Colonic mucosa (tissue), 4 donors: ENCODE measurements at regions not wholly inside any gene's neighbourhood (a gene's known extent, or its start where the extent isn't known, plus 50 kb on each side); places are given as distances from the start of the nearest gene placed in this dataset.

Source experiments
- DNase-seq: peaks from one replicate; pipeline ENCODE4 v3.0.0-alpha.2; 2020
- H3K27ac ChIP-seq: fragments of 200-600 bp; one replicate; pipeline ENCODE4 v1.8.0; 2021
- H3K27me3 ChIP-seq: fragments of 200-600 bp; one replicate; pipeline ENCODE4 v1.8.0; 2021
- H3K36me3 ChIP-seq: fragments of 200-600 bp; one replicate; pipeline ENCODE4 v1.8.0; 2021
- H3K4me1 ChIP-seq: fragments of 200-600 bp; one replicate; pipeline ENCODE4 v1.8.0; 2021; ENCODE audit warnings: mild to moderate bottlenecking
- H3K4me3 ChIP-seq: fragments of 200-600 bp; one replicate; pipeline ENCODE4 v1.8.0; 2021
- H3K9ac ChIP-seq, 2 donors: one replicate each; pipeline ENCODE4 v1.7.0; 2013; ENCODE audit warnings: control low read depth in 2 of 2, low read depth in 2 of 2, low read length in 2 of 2
- H3K9me3 ChIP-seq: fragments of 200-600 bp; one replicate; pipeline ENCODE4 v1.8.0; 2021
- intact Hi-C: fragments of 100-400 bp; cut with DNase I; formaldehyde crosslinking; loops from one replicate; pipeline ENCODE4 v1.14.1; 2022
- TF ChIP-seq, protein P1 (sequence below): fragments of 200-600 bp; IDR thresholded peaks from one replicate; pipeline ENCODE4 v1.8.0; 2022; ENCODE audit warnings: antibody characterized with exemption, mild to moderate bottlenecking
- donor health status: healthy.
- donor health status: DM: no; HTN: no; CAD: no.
- donor health status: DM: no; HTN: no; CAD: no.

DNA sequence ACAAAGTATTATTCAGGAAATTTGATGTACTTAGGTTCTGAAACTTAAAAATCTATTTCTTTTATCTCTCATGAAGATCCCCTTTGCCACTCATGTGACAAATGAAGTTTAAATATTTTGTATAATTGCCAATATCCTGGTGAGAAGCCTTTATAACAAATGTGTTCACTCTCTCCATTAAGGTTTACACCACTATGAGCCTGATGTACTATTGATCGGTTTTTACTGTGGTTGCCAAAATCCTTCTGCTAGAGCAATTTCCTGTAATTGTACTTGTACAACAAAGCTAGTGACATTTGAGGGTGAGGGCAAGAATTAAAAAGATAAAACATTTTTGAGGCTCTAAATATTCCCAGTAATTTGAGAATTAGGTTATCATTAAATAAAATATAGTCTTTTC lies 222.3 kb upstream of the CDH19 start:
- Histone ChIP-seq H3K4me3 (no peak overlapping the region), H3K9me3 (no peaks in the 10 kb centered on the region), H3K27ac (no peak overlapping the region), H3K27me3 (no peaks in the 10 kb centered on the region), H3K4me1 (no peaks in the 10 kb centered on the region), H3K9ac (no peak overlapping the region), H3K36me3 (no peaks in the 10 kb centered on the region)
- DNase-seq = no peak
- TF ChIP-seq, protein P1, sequence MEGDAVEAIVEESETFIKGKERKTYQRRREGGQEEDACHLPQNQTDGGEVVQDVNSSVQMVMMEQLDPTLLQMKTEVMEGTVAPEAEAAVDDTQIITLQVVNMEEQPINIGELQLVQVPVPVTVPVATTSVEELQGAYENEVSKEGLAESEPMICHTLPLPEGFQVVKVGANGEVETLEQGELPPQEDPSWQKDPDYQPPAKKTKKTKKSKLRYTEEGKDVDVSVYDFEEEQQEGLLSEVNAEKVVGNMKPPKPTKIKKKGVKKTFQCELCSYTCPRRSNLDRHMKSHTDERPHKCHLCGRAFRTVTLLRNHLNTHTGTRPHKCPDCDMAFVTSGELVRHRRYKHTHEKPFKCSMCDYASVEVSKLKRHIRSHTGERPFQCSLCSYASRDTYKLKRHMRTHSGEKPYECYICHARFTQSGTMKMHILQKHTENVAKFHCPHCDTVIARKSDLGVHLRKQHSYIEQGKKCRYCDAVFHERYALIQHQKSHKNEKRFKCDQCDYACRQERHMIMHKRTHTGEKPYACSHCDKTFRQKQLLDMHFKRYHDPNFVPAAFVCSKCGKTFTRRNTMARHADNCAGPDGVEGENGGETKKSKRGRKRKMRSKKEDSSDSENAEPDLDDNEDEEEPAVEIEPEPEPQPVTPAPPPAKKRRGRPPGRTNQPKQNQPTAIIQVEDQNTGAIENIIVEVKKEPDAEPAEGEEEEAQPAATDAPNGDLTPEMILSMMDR = no peak
- intact Hi-C loops = no loop called here

DNA sequence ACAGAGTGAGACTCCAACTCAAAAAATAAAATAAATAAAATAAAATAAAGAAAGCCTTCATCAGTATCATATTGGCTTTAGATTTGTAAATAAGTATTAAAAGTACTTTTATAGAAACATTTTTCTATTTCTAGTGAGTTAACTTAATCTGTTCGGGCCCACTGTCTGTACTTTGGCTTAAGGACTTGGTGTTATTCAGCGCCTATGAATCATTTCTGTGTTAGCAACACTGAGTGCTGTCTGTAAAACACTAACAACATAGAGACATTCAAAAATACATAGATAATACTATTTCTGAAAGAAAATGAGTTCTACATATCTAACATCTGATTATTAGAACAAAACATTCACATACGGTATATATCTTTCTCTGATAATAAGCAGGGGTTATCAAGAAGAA lies 221.5 kb upstream of the CDH19 start:
- no peak overlapping the region for H3K27ac ChIP-seq
- no peak for DNase-seq
- H3K9ac ChIP-seq = no peak overlapping the region
- H3K27me3 ChIP-seq = no peaks in the 10 kb centered on the region
- H3K4me3 ChIP-seq = no peak overlapping the region
- no peaks in the 10 kb centered on the region for H3K9me3 ChIP-seq
- no peaks in the 10 kb centered on the region for H3K4me1 ChIP-seq
- intact Hi-C loops = no loop called here
- no peaks in the 10 kb centered on the region for H3K36me3 ChIP-seq
- TF ChIP-seq, protein P1 = no peak

DNA sequence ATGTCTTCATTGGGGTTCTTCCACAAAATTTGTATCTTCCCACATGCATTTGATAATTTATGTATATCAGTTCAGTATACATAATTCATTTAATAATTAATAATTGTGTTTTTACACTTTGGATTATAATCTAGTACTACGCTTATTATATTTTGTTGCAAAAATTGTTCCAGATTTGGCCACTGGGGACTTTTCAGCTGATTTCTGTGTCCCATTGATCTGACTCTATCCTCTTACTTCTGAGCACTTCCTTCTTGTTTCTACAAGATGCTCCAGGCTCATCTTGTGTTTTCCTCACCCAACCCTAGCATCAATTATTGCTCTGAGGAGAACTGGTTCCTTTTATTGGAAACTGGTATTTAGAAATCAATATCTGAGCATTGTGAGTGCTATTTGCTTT lies 215.3 kb upstream of the CDH19 start:
- no peak overlapping the region for H3K27ac ChIP-seq
- no peak for DNase-seq
- no peak overlapping the region for H3K9ac ChIP-seq
- TF ChIP-seq, protein P1 = no peak
- no peak overlapping the region for H3K4me3 ChIP-seq
- no peaks in the 10 kb centered on the region for H3K36me3 ChIP-seq
- H3K27me3 ChIP-seq = no peaks in the 10 kb centered on the region
- no peaks in the 10 kb centered on the region for H3K9me3 ChIP-seq
- no peaks in the 10 kb centered on the region for H3K4me1 ChIP-seq
- intact Hi-C loops = no loop called here

DNA sequence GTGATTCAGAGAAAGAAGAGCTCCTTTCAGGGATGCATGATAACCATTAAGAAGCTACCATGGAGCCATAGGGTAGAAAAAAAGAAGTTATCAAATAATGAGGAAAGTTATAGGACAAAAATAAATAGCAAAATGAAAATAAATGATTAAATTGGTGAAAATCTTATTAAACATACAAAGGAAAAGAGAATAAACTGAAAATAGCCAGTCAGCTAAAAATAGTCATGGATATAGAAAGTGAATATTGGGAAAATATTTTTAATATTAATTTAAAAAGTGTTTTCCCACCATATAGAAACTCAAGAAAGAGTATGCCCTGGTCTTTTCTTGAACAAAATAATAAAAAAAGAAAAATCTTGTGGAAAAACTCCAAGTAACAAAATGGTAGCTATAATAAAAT lies 209.2 kb upstream of the CDH19 start:
- Histone ChIP-seq H3K4me3 (no peak overlapping the region), H3K9ac (no peak overlapping the region), H3K36me3 (no peaks in the 10 kb centered on the region), H3K27me3 (no peaks in the 10 kb centered on the region), H3K9me3 (no peaks in the 10 kb centered on the region), H3K27ac (no peak overlapping the region), H3K4me1 (no peaks in the 10 kb centered on the region)
- TF ChIP-seq, protein P1 = no peak
- no peak for DNase-seq
- intact Hi-C loops = no loop called here

DNA sequence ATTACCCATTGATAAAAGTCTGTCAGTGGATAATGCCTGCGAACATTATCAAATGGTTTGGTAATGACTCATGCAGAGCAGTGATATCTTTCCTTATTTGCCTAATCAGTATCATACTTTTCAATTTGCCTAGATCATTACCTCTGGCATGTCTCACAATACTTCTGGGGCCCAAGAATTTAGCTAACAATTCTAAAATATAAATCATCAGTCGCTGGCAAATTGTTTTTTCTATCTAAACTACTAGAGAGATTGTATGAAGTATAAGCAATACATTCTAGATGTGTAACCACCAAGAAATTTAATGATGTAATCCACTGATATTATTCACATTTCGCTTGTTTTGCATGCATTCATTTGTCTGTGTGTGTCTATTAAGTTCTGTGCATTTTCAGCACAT lies 191.2 kb upstream of the CDH19 start:
- no peak for DNase-seq
- TF ChIP-seq, protein P1 = no peak
- Histone ChIP-seq H3K4me1 (no peaks in the 10 kb centered on the region), H3K9ac (no peak overlapping the region), H3K27ac (no peak overlapping the region), H3K27me3 (no peaks in the 10 kb centered on the region), H3K36me3 (no peaks in the 10 kb centered on the region), H3K9me3 (no peaks in the 10 kb centered on the region), H3K4me3 (no peak overlapping the region)
- intact Hi-C loops = no loop called here

DNA sequence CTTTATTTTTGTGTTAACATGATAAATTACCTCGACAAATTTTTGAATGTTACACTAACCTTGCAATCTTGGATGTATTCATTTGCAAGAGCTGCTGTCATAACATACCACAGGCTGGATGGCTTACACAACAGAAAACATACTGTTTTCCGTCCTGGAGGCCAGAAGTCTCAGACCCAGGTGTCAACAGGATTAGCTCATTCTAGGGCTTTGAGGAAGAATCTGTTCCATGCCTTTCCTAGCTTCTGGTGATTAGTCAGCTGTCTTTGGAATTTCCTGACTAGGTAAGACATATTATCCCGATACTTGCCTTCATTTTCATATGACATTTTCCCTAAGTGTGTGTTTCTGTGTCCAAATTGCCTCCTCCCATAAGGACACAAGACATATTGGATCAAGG lies 188.6 kb upstream of the CDH19 start:
- H3K9ac ChIP-seq = no peak overlapping the region
- no peaks in the 10 kb centered on the region for H3K27me3 ChIP-seq
- H3K4me1 ChIP-seq = no peaks in the 10 kb centered on the region
- TF ChIP-seq, protein P1 = no peak
- intact Hi-C loops = no loop called here
- no peaks in the 10 kb centered on the region for H3K36me3 ChIP-seq
- H3K4me3 ChIP-seq = no peak overlapping the region
- H3K27ac ChIP-seq = no peak overlapping the region
- DNase-seq = no peak
- H3K9me3 ChIP-seq = no peaks in the 10 kb centered on the region
